ENCODE measurements at regions not wholly inside any gene's neighbourhood (a gene's known extent, or its start where the extent isn't known, plus 50 kb on each side); places are given as distances from the start of the nearest gene placed in this dataset.

- TF ChIP-seq EZH2 (IDR thresholded peaks at IDR 0.05) (no peak), CTCF (IDR thresholded peaks at IDR 0.05 in 2 of 3, conservative IDR thresholded peaks at IDR 0.05 in 1 of 3; ENCODE audit: borderline replicate concordance in 1 of 3, insufficient read depth in 1 of 3, low read depth in 2 of 3, low read length in 2 of 3) (no peak), SP1 (IDR thresholded peaks at IDR 0.05; ENCODE audit: low read depth) (no peak), POLR2A (IDR thresholded peaks at IDR 0.05; ENCODE audit: borderline replicate concordance, extremely low read depth, insufficient read depth, insufficient read length) (no peak), EZH2phosphoT487 (IDR thresholded peaks at IDR 0.05; ENCODE audit: borderline replicate concordance) (no peak), CEBPB (IDR thresholded peaks at IDR 0.05; ENCODE audit: low read depth) (no peak), REST (IDR thresholded peaks at IDR 0.05; ENCODE audit: low read depth) (no peak), POLR2AphosphoS5 (IDR thresholded peaks at IDR 0.05; ENCODE audit: low read depth, low read length) (no peak), ZNF274 (IDR thresholded peaks at IDR 0.05; ENCODE audit: low read depth, low read length) (no peak), FOSL1 (IDR thresholded peaks at IDR 0.05; ENCODE audit: low read depth) (no peak), SRF (IDR thresholded peaks at IDR 0.05; ENCODE audit: low read depth) (no peak)
Measured at GRCh38 chr1:204819495-204819894, 51.2 kb upstream of the NFASC start.
